Calu3 (cell line): ENCODE measurements at regions not wholly inside any gene's neighbourhood (a gene's known extent, or its start where the extent isn't known, plus 50 kb on each side); places are given as distances from the start of the nearest gene placed in this dataset.

ENCODE experiments used
- BruUV-seq: library from RNA; stranded (reverse); fragments of 400-500 nt; replicated peaks from 2 replicates; lab custom pipeline; 2021; lab: Mats Ljungman, UMichigan
- CTCF ChIA-PET: fragments of 300-600 bp; sonication (Branson Sonifier 250); formaldehyde crosslinking; loops from one replicate; lab custom pipeline; 2022; ENCODE audit warnings: antibody characterized with exemption; lab: Charles Lee
- DNase-seq: peaks from one replicate; pipeline ENCODE4 v3.0.0; 2022
- H3K27ac Mint-ChIP-seq: one replicate; pipeline ENCODE4 v1.8.0; 2022; ENCODE audit warnings: mixed read lengths; ENCODE audit not compliant: unreplicated experiment
- H3K27me3 Mint-ChIP-seq: one replicate; pipeline ENCODE4 v1.8.0; 2022; ENCODE audit warnings: mixed read lengths; ENCODE audit not compliant: unreplicated experiment
- H3K36me3 Mint-ChIP-seq: one replicate; pipeline ENCODE4 v1.8.0; 2022; ENCODE audit warnings: mild to moderate bottlenecking, moderate library complexity, mixed read lengths; ENCODE audit not compliant: insufficient read depth, unreplicated experiment
- H3K4me1 Mint-ChIP-seq: one replicate; pipeline ENCODE4 v1.8.0; 2022; ENCODE audit warnings: mild to moderate bottlenecking, low read depth, mixed read lengths; ENCODE audit not compliant: unreplicated experiment
- H3K4me3 Mint-ChIP-seq: one replicate; pipeline ENCODE4 v1.8.0; 2022; ENCODE audit warnings: mild to moderate bottlenecking, low read depth, moderate library complexity, mixed read lengths; ENCODE audit not compliant: unreplicated experiment
- H3K9me3 Mint-ChIP-seq: one replicate; pipeline ENCODE4 v1.8.0; 2022; ENCODE audit warnings: low read depth, mixed read lengths; ENCODE audit not compliant: unreplicated experiment
- CTCF ChIP-seq: fragments of 200-600 bp; IDR thresholded peaks from one replicate; pipeline ENCODE4 v1.8.0; 2022; ENCODE audit warnings: antibody characterized with exemption; ENCODE audit not compliant: unreplicated experiment
- intact Hi-C: fragments of 100-400 bp; cut with micrococcal nuclease; formaldehyde crosslinking; loops from one replicate; pipeline ENCODE4 v1.10.0; 2022; ENCODE audit not compliant: unreplicated experiment

GRCh38 chr6:126811321-126811720 lies 307.1 kb upstream of the RSPO3 start:
- CTCF ChIA-PET, result no interaction called here
- peaks cover 8% of the 10 kb centered on the region for H3K4me1 Mint-ChIP-seq
- BruUV-seq, result no TSS peak
- no peak for DNase-seq
- no peaks in the 10 kb centered on the region for H3K9me3 Mint-ChIP-seq
- no peak overlapping the region for H3K4me3 Mint-ChIP-seq
- no peak for TF ChIP-seq CTCF
- H3K36me3 Mint-ChIP-seq, result no peaks in the 10 kb centered on the region
- no peak overlapping the region for H3K27ac Mint-ChIP-seq
- intact Hi-C loops, result no loop called here
- H3K27me3 Mint-ChIP-seq, result no peaks in the 10 kb centered on the region

DNA sequence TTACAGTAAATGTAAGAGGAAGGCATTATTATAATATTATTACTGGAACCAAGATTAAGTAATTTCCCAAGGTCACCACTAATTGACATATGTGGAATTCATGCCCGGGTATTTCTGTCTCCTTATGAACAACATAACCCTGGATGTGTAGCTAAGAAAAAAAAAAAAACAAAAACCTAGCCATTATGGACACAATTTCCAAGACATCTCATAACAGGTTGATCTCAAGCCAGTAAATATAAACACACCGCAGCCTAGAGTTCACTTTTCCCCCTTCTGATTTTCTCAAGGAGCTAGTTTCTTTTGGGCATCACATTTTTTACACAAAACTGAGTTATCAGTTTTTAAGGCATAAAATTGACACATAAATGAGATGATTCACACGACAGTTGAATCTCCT lies 306.5 kb upstream of the RSPO3 start:
- CTCF ChIA-PET, result no interaction called here
- Mint-ChIP-seq H3K27ac (no peak overlapping the region), H3K4me1 (peaks cover 8% of the 10 kb centered on the region), H3K27me3 (no peaks in the 10 kb centered on the region), H3K36me3 (no peaks in the 10 kb centered on the region), H3K4me3 (no peak overlapping the region), H3K9me3 (no peaks in the 10 kb centered on the region)
- no peak for TF ChIP-seq CTCF
- DNase-seq, result no peak
- BruUV-seq, result no TSS peak
- intact Hi-C loops, result no loop called here

- H3K4me3 Mint-ChIP-seq, result no peak overlapping the region
- H3K4me1 Mint-ChIP-seq, result peaks cover 8% of the 10 kb centered on the region
- H3K36me3 Mint-ChIP-seq, result no peaks in the 10 kb centered on the region
- no peaks in the 10 kb centered on the region for H3K9me3 Mint-ChIP-seq
- no peak for DNase-seq
- CTCF ChIA-PET, result interaction anchor here (0.6 to 1.5 kb wide), 3 partner anchors 8 to 330 kb away, joined by 3 to 5 read pairs (median 3); no protein-coding TSS in a partner anchor
- no peak for TF ChIP-seq CTCF
- BruUV-seq, result no TSS peak
- H3K27me3 Mint-ChIP-seq, result no peaks in the 10 kb centered on the region
- H3K27ac Mint-ChIP-seq, result peak overlapping the region; percentile 2
- intact Hi-C loops, result no loop called here
These were observed 305.8 kb upstream of the RSPO3 start for GRCh38 chr6:126812651-126813050.

- TF ChIP-seq CTCF, result no peak
These were observed 297.8 kb upstream of the RSPO3 start for GRCh38 chr6:126820634-126821033.

More at GRCh38 chr6:126820634-126821033, 297.8 kb upstream of the RSPO3 start:
- intact Hi-C loops, result no loop called here
- no peaks in the 10 kb centered on the region for H3K4me1 Mint-ChIP-seq
- no peak overlapping the region for H3K4me3 Mint-ChIP-seq
- no peaks in the 10 kb centered on the region for H3K9me3 Mint-ChIP-seq
- DNase-seq, result no peak
- no TSS peak for BruUV-seq
- H3K27me3 Mint-ChIP-seq, result no peaks in the 10 kb centered on the region
- no peaks in the 10 kb centered on the region for H3K36me3 Mint-ChIP-seq
- no peak overlapping the region for H3K27ac Mint-ChIP-seq
- CTCF ChIA-PET, result no interaction called here
